ENCODE measurements at regions not wholly inside any gene's neighbourhood (a gene's known extent, or its start where the extent isn't known, plus 50 kb on each side); places are given as distances from the start of the nearest gene placed in this dataset.

DNA sequence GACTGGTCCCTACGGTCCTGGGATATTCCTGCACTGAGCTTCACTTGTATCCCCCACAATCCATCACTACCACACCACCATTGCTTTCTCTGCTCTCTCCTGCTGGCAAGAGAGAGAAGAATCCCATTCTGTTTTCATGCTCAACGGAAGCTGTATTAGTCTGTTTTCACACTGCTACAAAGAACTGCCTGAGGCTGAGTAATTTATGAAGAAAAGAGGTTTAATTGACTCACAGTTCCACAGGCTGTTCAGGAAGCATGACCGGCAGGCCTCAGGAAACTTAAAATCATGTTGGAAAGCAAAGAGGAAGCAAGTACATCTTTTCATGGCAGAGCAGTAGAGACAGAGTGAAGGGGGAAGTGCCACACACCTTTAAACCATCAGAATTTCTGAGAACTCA, 260.4 kb upstream of the LYZL1 start:
- no peaks in the 10 kb centered on the region for H3K27me3 ChIP-seq (replicated peaks; ENCODE audit: insufficient read depth, low read length)
- no peak for DNase-seq
- H3K9me2 ChIP-seq (replicated peaks; ENCODE audit: insufficient read depth, low read length) = no peaks in the 10 kb centered on the region
- H3K4me3 ChIP-seq (ENCODE audit: low read length) = no peak overlapping the region
- H3K9me3 ChIP-seq (replicated peaks; ENCODE audit: insufficient read depth, low read length) = no peaks in the 10 kb centered on the region
- H3K4me2 ChIP-seq (ENCODE audit: low read depth, low read length) = no peak overlapping the region
- no peaks in the 10 kb centered on the region for H4K20me1 ChIP-seq (ENCODE audit: insufficient read depth, low read length)
- no peak overlapping the region for H3K27ac ChIP-seq (ENCODE audit: low read length)
- H3F3A ChIP-seq (ENCODE audit: insufficient read depth, low read length) = no peaks in the 10 kb centered on the region
- no peaks in the 10 kb centered on the region for H3K4me1 ChIP-seq (ENCODE audit: low read length)
- H3K9ac ChIP-seq (ENCODE audit: low read length) = no peak overlapping the region
- no peak for TF ChIP-seq EZH2phosphoT487 (IDR thresholded peaks at IDR 0.05; ENCODE audit: low read length)
- no peak for TF ChIP-seq EZH2 (optimal IDR thresholded peaks at IDR 0.05; ENCODE audit: low read depth, low read length)
- TF ChIP-seq, protein P1, sequence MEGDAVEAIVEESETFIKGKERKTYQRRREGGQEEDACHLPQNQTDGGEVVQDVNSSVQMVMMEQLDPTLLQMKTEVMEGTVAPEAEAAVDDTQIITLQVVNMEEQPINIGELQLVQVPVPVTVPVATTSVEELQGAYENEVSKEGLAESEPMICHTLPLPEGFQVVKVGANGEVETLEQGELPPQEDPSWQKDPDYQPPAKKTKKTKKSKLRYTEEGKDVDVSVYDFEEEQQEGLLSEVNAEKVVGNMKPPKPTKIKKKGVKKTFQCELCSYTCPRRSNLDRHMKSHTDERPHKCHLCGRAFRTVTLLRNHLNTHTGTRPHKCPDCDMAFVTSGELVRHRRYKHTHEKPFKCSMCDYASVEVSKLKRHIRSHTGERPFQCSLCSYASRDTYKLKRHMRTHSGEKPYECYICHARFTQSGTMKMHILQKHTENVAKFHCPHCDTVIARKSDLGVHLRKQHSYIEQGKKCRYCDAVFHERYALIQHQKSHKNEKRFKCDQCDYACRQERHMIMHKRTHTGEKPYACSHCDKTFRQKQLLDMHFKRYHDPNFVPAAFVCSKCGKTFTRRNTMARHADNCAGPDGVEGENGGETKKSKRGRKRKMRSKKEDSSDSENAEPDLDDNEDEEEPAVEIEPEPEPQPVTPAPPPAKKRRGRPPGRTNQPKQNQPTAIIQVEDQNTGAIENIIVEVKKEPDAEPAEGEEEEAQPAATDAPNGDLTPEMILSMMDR (IDR thresholded peaks at IDR 0.05; ENCODE audit: low read length) = no peak
- H2AFZ ChIP-seq (ENCODE audit: low read length) = no peak overlapping the region
- no peaks in the 10 kb centered on the region for H3K79me2 ChIP-seq (ENCODE audit: low read length)
- no peaks in the 10 kb centered on the region for H3K36me3 ChIP-seq (replicated peaks; ENCODE audit: insufficient read depth, low read length)

- H3K79me2 ChIP-seq (ENCODE audit: low read length) = no peaks in the 10 kb centered on the region
- H3K9ac ChIP-seq (ENCODE audit: low read length) = no peak overlapping the region
- H3K27ac ChIP-seq (ENCODE audit: low read length) = no peak overlapping the region
- TF ChIP-seq, protein P1 (IDR thresholded peaks at IDR 0.05; ENCODE audit: low read length) = no peak
- TF ChIP-seq EZH2 (optimal IDR thresholded peaks at IDR 0.05; ENCODE audit: low read depth, low read length) (no peak), EZH2phosphoT487 (IDR thresholded peaks at IDR 0.05; ENCODE audit: low read length) (no peak)
- H3K27me3 ChIP-seq (replicated peaks; ENCODE audit: insufficient read depth, low read length) = no peaks in the 10 kb centered on the region
- no peak overlapping the region for H2AFZ ChIP-seq (ENCODE audit: low read length)
- H3K4me1 ChIP-seq (ENCODE audit: low read length) = no peaks in the 10 kb centered on the region
- no peak overlapping the region for H3K4me3 ChIP-seq (ENCODE audit: low read length)
- no peak for DNase-seq
- H3K4me2 ChIP-seq (ENCODE audit: low read depth, low read length) = no peak overlapping the region
- no peaks in the 10 kb centered on the region for H3K36me3 ChIP-seq (replicated peaks; ENCODE audit: insufficient read depth, low read length)
- no peaks in the 10 kb centered on the region for H3K9me2 ChIP-seq (replicated peaks; ENCODE audit: insufficient read depth, low read length)
- no peaks in the 10 kb centered on the region for H3K9me3 ChIP-seq (replicated peaks; ENCODE audit: insufficient read depth, low read length)
- H4K20me1 ChIP-seq (ENCODE audit: insufficient read depth, low read length) = no peaks in the 10 kb centered on the region
- no peaks in the 10 kb centered on the region for H3F3A ChIP-seq (ENCODE audit: insufficient read depth, low read length)
Observed at GRCh38 chr10:29030900-29031299, 258.0 kb upstream of the LYZL1 start.

DNA sequence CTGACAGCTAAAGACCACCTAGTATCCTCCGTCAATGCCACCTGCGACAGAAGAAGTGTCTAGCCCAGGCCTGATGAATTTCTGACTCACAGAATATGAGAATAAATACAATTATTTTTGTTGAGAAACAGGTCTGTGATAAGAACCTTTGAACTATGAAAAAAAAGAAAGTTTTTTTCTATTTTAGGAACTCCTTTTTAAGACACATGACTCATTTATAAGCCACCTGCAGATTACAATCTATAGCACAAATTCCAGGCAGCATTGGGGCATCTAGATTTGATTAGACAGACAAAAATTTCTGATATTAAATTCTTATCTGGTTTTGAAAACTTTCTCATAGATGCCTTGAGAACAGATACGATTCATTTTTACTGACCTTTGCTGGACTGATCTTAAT, 256.7 kb upstream of the LYZL1 start:
- H3K4me1 ChIP-seq (ENCODE audit: low read length) = no peaks in the 10 kb centered on the region
- H3F3A ChIP-seq (ENCODE audit: insufficient read depth, low read length) = no peaks in the 10 kb centered on the region
- TF ChIP-seq EZH2 (optimal IDR thresholded peaks at IDR 0.05; ENCODE audit: low read depth, low read length) = no peak
- no peak for TF ChIP-seq EZH2phosphoT487 (IDR thresholded peaks at IDR 0.05; ENCODE audit: low read length)
- TF ChIP-seq, protein P1 (IDR thresholded peaks at IDR 0.05; ENCODE audit: low read length) = no peak
- no peaks in the 10 kb centered on the region for H3K9me2 ChIP-seq (replicated peaks; ENCODE audit: insufficient read depth, low read length)
- H3K36me3 ChIP-seq (replicated peaks; ENCODE audit: insufficient read depth, low read length) = no peaks in the 10 kb centered on the region
- H3K4me3 ChIP-seq (ENCODE audit: low read length) = no peak overlapping the region
- H4K20me1 ChIP-seq (ENCODE audit: insufficient read depth, low read length) = no peaks in the 10 kb centered on the region
- H3K9ac ChIP-seq (ENCODE audit: low read length) = no peak overlapping the region
- H3K79me2 ChIP-seq (ENCODE audit: low read length) = no peaks in the 10 kb centered on the region
- H3K4me2 ChIP-seq (ENCODE audit: low read depth, low read length) = no peak overlapping the region
- no peaks in the 10 kb centered on the region for H3K27me3 ChIP-seq (replicated peaks; ENCODE audit: insufficient read depth, low read length)
- H3K27ac ChIP-seq (ENCODE audit: low read length) = no peak overlapping the region
- DNase-seq = no peak
- no peak overlapping the region for H2AFZ ChIP-seq (ENCODE audit: low read length)
- no peaks in the 10 kb centered on the region for H3K9me3 ChIP-seq (replicated peaks; ENCODE audit: insufficient read depth, low read length)
